GM12872 (cell line): ENCODE measurements at regions not wholly inside any gene's neighbourhood (a gene's known extent, or its start where the extent isn't known, plus 50 kb on each side); places are given as distances from the start of the nearest gene placed in this dataset.

Experiments
- CTCF ChIP-seq: IDR thresholded peaks from 3 replicates; pipeline ENCODE4 v1.5.1; 2011; ENCODE audit warnings: low read depth, mild to moderate bottlenecking, low read length, moderate library complexity; ENCODE audit not compliant: insufficient read depth

GRCh38 chr4:155599085-155599484, 67.6 kb upstream of the GUCY1A1 start:
- no peak for TF ChIP-seq CTCF

DNA sequence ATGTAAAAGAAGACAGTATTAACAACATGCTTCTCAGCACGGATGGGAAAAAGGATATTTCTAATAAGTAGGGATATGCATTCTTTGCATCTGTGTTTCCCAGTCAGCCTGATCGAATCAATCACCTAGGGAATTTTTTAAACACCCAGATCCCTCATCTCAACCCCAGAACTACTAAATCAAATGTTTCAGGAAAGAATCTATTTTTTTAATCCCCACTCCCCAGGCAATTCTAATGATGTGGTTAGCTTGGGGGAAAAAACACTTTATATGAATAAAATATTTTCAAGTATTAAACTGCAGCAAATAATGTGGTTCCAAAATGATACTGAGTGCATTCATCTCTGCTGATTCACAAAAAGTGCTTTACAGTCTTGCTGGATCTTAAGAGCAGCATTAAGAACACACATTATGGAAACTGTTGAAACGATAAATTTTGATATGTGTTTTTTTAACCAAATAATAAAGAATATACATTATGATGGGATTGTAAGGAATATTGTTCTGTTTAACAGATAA, 68.7 kb upstream of the GUCY1A1 start:
- no peak for TF ChIP-seq CTCF

GRCh38 chr4:155597281-155597680, 69.4 kb upstream of the GUCY1A1 start:
- TF ChIP-seq CTCF: no peak

DNA sequence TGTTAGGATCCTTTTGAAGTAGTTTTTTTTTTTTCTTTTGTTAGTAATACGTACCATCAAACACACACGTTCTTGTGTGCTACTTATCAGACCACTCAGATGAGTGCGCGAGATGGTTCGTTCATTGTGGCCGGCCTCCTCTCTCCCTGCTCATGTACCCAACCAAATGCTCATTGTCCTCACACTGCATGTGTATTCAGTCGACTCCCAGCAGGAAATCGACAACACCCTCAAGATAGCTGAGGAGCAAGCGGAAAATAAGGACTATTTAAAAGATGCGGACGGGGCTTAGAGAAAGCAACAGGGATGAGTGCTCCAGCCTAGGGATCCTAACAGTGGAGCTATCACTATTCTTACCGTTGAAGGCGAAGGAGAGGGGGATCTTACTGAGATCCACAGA, 72.9 kb upstream of the GUCY1A1 start:
- TF ChIP-seq CTCF: no peak

- no peak for TF ChIP-seq CTCF
Measured at GRCh38 chr4:155592938-155593297, 73.7 kb upstream of the GUCY1A1 start.

GRCh38 chr4:155592179-155592937, 74.3 kb upstream of the GUCY1A1 start:
- TF ChIP-seq CTCF: no peak

GRCh38 chr4:155591738-155592143, 74.9 kb upstream of the GUCY1A1 start:
- no peak for TF ChIP-seq CTCF
